Renal cortex interstitium (tissue), 11 donors: ENCODE measurements at regions not wholly inside any gene's neighbourhood (a gene's known extent, or its start where the extent isn't known, plus 50 kb on each side); places are given as distances from the start of the nearest gene placed in this dataset.
"Not testable (repeated sequence)": the region's sequence is repeated elsewhere in the genome, so short reads cannot be mapped to it uniquely, and the experiment has no call there.

Source experiments
- DNase-seq, 11 donors: peaks; one replicate each; pipeline ENCODE4 v3.0.0-alpha.2; 2013; ENCODE audit warnings: low read depth in 9 of 11, low spot score in 4 of 11; ENCODE audit errors: extremely low read depth in 1 of 11

- DNase-seq: no peak
These were observed 537.4 kb upstream of the PHF14 start for GRCh38 chr7:10436302-10436701.

GRCh38 chr7:10439027-10439426 is 534.6 kb upstream of the PHF14 start:
- DNase-seq: no peak

GRCh38 chr7:10455936-10456335 is 517.7 kb upstream of the PHF14 start:
- DNase-seq: no peak

- DNase-seq: no peak
These were observed 513.2 kb upstream of the PHF14 start for GRCh38 chr7:10460474-10460873.

- DNase-seq: no peak
These were observed 510.0 kb upstream of the PHF14 start for GRCh38 chr7:10463701-10464100.

GRCh38 chr7:10465536-10465935 is 508.1 kb upstream of the PHF14 start:
- DNase-seq: not testable (repeated sequence)

GRCh38 chr7:10468908-10469307 is 504.8 kb upstream of the PHF14 start:
- DNase-seq: no peak

GRCh38 chr7:10469476-10469875 is 504.2 kb upstream of the PHF14 start:
- DNase-seq: no peak

GRCh38 chr7:10471280-10472058 is 502.2 kb upstream of the PHF14 start:
- DNase-seq: peak in 3 of 11 donors; percentile 4 to 8 (median 5)

- DNase-seq: no peak
These were observed 501.6 kb upstream of the PHF14 start for GRCh38 chr7:10472115-10472514.

- no peak for DNase-seq
These were observed 500.1 kb upstream of the PHF14 start for GRCh38 chr7:10473569-10473968.

GRCh38 chr7:10474048-10474447 is 499.6 kb upstream of the PHF14 start:
- DNase-seq: no peak

GRCh38 chr7:10475940-10476641 is 497.6 kb upstream of the PHF14 start:
- no peak for DNase-seq

GRCh38 chr7:10476642-10477041 is 497.0 kb upstream of the PHF14 start:
- no peak for DNase-seq

- DNase-seq: no peak
These were observed 490.0 kb upstream of the PHF14 start for GRCh38 chr7:10483671-10484070.

- DNase-seq: no peak
These were observed 488.9 kb upstream of the PHF14 start for GRCh38 chr7:10484767-10485166.

- not testable (repeated sequence) for DNase-seq
These were observed 472.3 kb upstream of the PHF14 start for GRCh38 chr7:10501206-10501884.

- no peak for DNase-seq
These were observed 466.6 kb upstream of the PHF14 start for GRCh38 chr7:10507032-10507431.

- DNase-seq: no peak
These were observed 452.4 kb upstream of the PHF14 start for GRCh38 chr7:10521306-10521705.

- not testable (repeated sequence) for DNase-seq
These were observed 440.2 kb upstream of the PHF14 start for GRCh38 chr7:10533429-10533828.
